Esophagus squamous epithelium (tissue), 4 donors: ENCODE measurements at regions not wholly inside any gene's neighbourhood (a gene's known extent, or its start where the extent isn't known, plus 50 kb on each side); places are given as distances from the start of the nearest gene placed in this dataset.

Source experiments
- CTCF ChIP-seq, 6 experiments: fragments of 450-650 bp in 4 of 6; fragments of 200-600 bp in 2 of 6; sonication (generic) in 2 of 6; IDR thresholded peaks; one replicate each; pipeline ENCODE4 v1.5.1; 2016 to 2019; ENCODE audit warnings: antibody characterized with exemption in 6 of 6, mild to moderate bottlenecking in 4 of 6, moderate library complexity in 4 of 6
- POLR2A ChIP-seq, 4 donors: fragments of 450-650 bp; IDR thresholded peaks; one replicate each; pipeline ENCODE4 v1.6.1; 2017; ENCODE audit warnings: antibody characterized with exemption in 4 of 4, mild to moderate bottlenecking in 4 of 4, moderate library complexity in 3 of 4

- TF ChIP-seq CTCF (IDR thresholded peaks at IDR 0.05) (no peak), POLR2A (IDR thresholded peaks at IDR 0.05) (no peak)
Measured at GRCh38 chr3:43213631-43214030, 72.7 kb upstream of the SNRK start.
